Hepatocyte (in vitro differentiated cells): ENCODE measurements at regions not wholly inside any gene's neighbourhood (a gene's known extent, or its start where the extent isn't known, plus 50 kb on each side); places are given as distances from the start of the nearest gene placed in this dataset.

Source experiments
- DNase-seq: peaks from one replicate; pipeline ENCODE4 v3.0.0-alpha.2; 2016; ENCODE audit warnings: low spot score
- H2AFZ ChIP-seq: fragments of 200-600 bp; sonication (generic); 2 replicates; pipeline ENCODE4 v1.6.0; 2016; ENCODE audit warnings: antibody characterized with exemption, mild to moderate bottlenecking
- H3K27ac ChIP-seq: fragments of 200-600 bp; sonication (generic); 2 replicates; pipeline ENCODE4 v1.5.1; 2016; ENCODE audit warnings: mild to moderate bottlenecking
- H3K27me3 ChIP-seq: fragments of 200-600 bp; sonication (generic); 2 replicates; pipeline ENCODE4 v1.6.1; 2016
- H3K36me3 ChIP-seq: fragments of 200-600 bp; sonication (generic); replicated peaks from 2 replicates; pipeline ENCODE4 v1.5.1; 2016; ENCODE audit warnings: low read depth; ENCODE audit not compliant: insufficient read depth
- H3K4me1 ChIP-seq: fragments of 200-600 bp; sonication (generic); 2 replicates; pipeline ENCODE4 v1.5.1; 2016; ENCODE audit warnings: mild to moderate bottlenecking, moderate library complexity; ENCODE audit not compliant: insufficient read depth
- H3K4me2 ChIP-seq: fragments of 200-600 bp; sonication (generic); 2 replicates; pipeline ENCODE4 v1.6.0; 2016
- H3K4me3 ChIP-seq: fragments of 200-600 bp; sonication (generic); 2 replicates; pipeline ENCODE4 v1.5.1; 2016; ENCODE audit warnings: mild to moderate bottlenecking
- H3K79me2 ChIP-seq: fragments of 200-600 bp; sonication (generic); 2 replicates; pipeline ENCODE4 v1.6.0; 2017; ENCODE audit warnings: mild to moderate bottlenecking
- H3K9me2 ChIP-seq: fragments of 200-600 bp; sonication (generic); replicated peaks from 2 replicates; pipeline ENCODE4 v1.6.0; 2017; ENCODE audit warnings: mild to moderate bottlenecking; ENCODE audit not compliant: insufficient read depth
- H3K9me3 ChIP-seq: fragments of 200-600 bp; sonication (generic); 2 replicates; pipeline ENCODE4 v1.5.1; 2016; ENCODE audit warnings: low read depth, mild to moderate bottlenecking
- H4K20me1 ChIP-seq: fragments of 200-600 bp; sonication (generic); 2 replicates; pipeline ENCODE4 v1.6.0; 2016; ENCODE audit warnings: mild to moderate bottlenecking; ENCODE audit not compliant: insufficient read depth, poor library complexity, severe bottlenecking
- CTCF ChIP-seq: fragments of 200-600 bp; sonication (generic); IDR thresholded peaks from 2 replicates; pipeline ENCODE4 v1.5.1; 2016; ENCODE audit warnings: antibody characterized with exemption, mild to moderate bottlenecking; ENCODE audit not compliant: poor library complexity
- EZH2 ChIP-seq: fragments of 200-600 bp; sonication (generic); IDR thresholded peaks from 2 replicates; pipeline ENCODE4 v1.6.1; 2016; ENCODE audit warnings: antibody characterized with exemption, mild to moderate bottlenecking, borderline replicate concordance
- EZH2phosphoT487 ChIP-seq: fragments of 200-600 bp; sonication (generic); IDR thresholded peaks from one replicate; pipeline ENCODE4 v1.6.1; 2018; ENCODE audit warnings: antibody characterized with exemption, mild to moderate bottlenecking, low read depth, moderate library complexity; ENCODE audit not compliant: unreplicated experiment, severe bottlenecking
- WGBS: methylation state at CpG from one replicate; pipeline ENCODE4 v1.1.6; 2016; ENCODE audit warnings: low lambda C conversion rate; ENCODE audit errors: missing lambda C conversion rate; 5-methylcytosine and 5-hydroxymethylcytosine counted together

- no peak for DNase-seq
- Histone ChIP-seq H3K4me2 (no peak overlapping the region), H3K9me2 (no peaks in the 10 kb centered on the region), H3K9me3 (no peaks in the 10 kb centered on the region), H3K36me3 (no peaks in the 10 kb centered on the region), H3K27me3 (no peaks in the 10 kb centered on the region), H3K4me3 (no peak overlapping the region), H3K4me1 (no peaks in the 10 kb centered on the region), H2AFZ (no peak overlapping the region), H4K20me1 (no peaks in the 10 kb centered on the region), H3K27ac (no peak overlapping the region), H3K79me2 (no peaks in the 10 kb centered on the region)
- WGBS: 45% methylated on average over 4 of the region's 4 CpGs
- no peak for TF ChIP-seq EZH2phosphoT487
- no peak for TF ChIP-seq EZH2
- TF ChIP-seq CTCF: no peak
These were observed 250.0 kb upstream of the PDZRN3 start for GRCh38 chr3:73874606-73875369.

GRCh38 chr3:73874161-73874560, 249.4 kb upstream of the PDZRN3 start:
- WGBS: 82% methylated on average over 4 of the region's 4 CpGs

GRCh38 chr3:73868688-73869315, 244.1 kb upstream of the PDZRN3 start:
- no peaks in the 10 kb centered on the region for H3K9me3 ChIP-seq
- no peaks in the 10 kb centered on the region for H4K20me1 ChIP-seq
- TF ChIP-seq EZH2phosphoT487 (no peak), EZH2 (no peak), CTCF (peak; percentile 82)
- no peaks in the 10 kb centered on the region for H3K4me1 ChIP-seq
- H3K4me3 ChIP-seq: no peak overlapping the region
- no peaks in the 10 kb centered on the region for H3K27me3 ChIP-seq
- no peaks in the 10 kb centered on the region for H3K79me2 ChIP-seq
- H3K4me2 ChIP-seq: no peak overlapping the region
- H3K9me2 ChIP-seq: no peaks in the 10 kb centered on the region
- H2AFZ ChIP-seq: no peak overlapping the region
- DNase-seq: peak; percentile 68
- H3K36me3 ChIP-seq: no peaks in the 10 kb centered on the region
- 54% methylated on average over 3 of the region's 3 CpGs for WGBS
- no peak overlapping the region for H3K27ac ChIP-seq

More at GRCh38 chr3:73874161-73874560, 249.4 kb upstream of the PDZRN3 start:
- Histone ChIP-seq H3K27ac (no peak overlapping the region), H3K9me3 (no peaks in the 10 kb centered on the region), H3K36me3 (no peaks in the 10 kb centered on the region), H4K20me1 (no peaks in the 10 kb centered on the region), H3K27me3 (no peaks in the 10 kb centered on the region), H3K4me3 (no peak overlapping the region), H3K79me2 (no peaks in the 10 kb centered on the region), H3K9me2 (no peaks in the 10 kb centered on the region), H2AFZ (no peak overlapping the region), H3K4me1 (no peaks in the 10 kb centered on the region), H3K4me2 (no peak overlapping the region)
- no peak for TF ChIP-seq CTCF
- no peak for TF ChIP-seq EZH2
- TF ChIP-seq EZH2phosphoT487: no peak
- no peak for DNase-seq
